ENCODE measurements at regions not wholly inside any gene's neighbourhood (a gene's known extent, or its start where the extent isn't known, plus 50 kb on each side); places are given as distances from the start of the nearest gene placed in this dataset.

DNA sequence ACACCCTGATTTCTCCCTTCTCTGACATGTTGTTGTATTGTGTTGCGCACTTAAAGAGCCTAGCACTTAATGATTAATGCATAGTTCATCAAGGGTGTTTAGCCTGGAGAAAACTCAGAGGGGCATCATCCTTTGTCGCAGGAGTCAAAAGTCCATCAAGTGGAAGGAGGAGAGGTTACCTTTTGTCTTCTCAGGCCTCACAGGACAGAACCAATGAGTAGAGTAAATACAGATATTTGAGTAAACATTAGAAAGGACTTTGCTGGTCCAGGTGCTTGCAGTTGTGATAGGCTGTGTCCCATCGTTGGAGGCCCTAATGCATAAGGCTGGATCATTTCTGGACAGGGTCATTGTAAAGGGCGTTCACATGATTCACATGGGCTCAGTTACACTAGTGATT lies 430.9 kb downstream of the PCNX1 start:
- Mint-ChIP-seq H3K27me3 (no peaks in the 10 kb centered on the region), H3K9me3 (no peaks in the 10 kb centered on the region), H3K4me3 (no peak overlapping the region), H3K4me1 (ENCODE audit: low read depth) (peaks cover 27% of the 10 kb centered on the region), H3K27ac (no peak overlapping the region), H3K36me3 (ENCODE audit: low read depth) (peaks cover 18% of the 10 kb centered on the region)
- ChIA-PET CTCF (no interaction called here), POLR2A (no interaction called here)
- H3K36me3 ChIP-seq (ENCODE audit: insufficient read depth, low read length): no peaks in the 10 kb centered on the region
- H3K9me3 ChIP-seq (ENCODE audit: control insufficient read depth in 1 of 2, insufficient read depth in 1 of 2, low read length in 2 of 2): no peaks in the 10 kb centered on the region
- H3K4me1 ChIP-seq (ENCODE audit: insufficient read depth, low read length): no peaks in the 10 kb centered on the region
- no peak overlapping the region for H3K27ac ChIP-seq (ENCODE audit: low read depth in 1 of 2, low read length in 2 of 2)
- intact Hi-C loops (cut with DNase I, micrococcal nuclease): no loop called here
- ATAC-seq (ENCODE audit: poor library complexity): no peak
- TF ChIP-seq, protein P1, sequence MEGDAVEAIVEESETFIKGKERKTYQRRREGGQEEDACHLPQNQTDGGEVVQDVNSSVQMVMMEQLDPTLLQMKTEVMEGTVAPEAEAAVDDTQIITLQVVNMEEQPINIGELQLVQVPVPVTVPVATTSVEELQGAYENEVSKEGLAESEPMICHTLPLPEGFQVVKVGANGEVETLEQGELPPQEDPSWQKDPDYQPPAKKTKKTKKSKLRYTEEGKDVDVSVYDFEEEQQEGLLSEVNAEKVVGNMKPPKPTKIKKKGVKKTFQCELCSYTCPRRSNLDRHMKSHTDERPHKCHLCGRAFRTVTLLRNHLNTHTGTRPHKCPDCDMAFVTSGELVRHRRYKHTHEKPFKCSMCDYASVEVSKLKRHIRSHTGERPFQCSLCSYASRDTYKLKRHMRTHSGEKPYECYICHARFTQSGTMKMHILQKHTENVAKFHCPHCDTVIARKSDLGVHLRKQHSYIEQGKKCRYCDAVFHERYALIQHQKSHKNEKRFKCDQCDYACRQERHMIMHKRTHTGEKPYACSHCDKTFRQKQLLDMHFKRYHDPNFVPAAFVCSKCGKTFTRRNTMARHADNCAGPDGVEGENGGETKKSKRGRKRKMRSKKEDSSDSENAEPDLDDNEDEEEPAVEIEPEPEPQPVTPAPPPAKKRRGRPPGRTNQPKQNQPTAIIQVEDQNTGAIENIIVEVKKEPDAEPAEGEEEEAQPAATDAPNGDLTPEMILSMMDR (IDR thresholded peaks at IDR 0.05): no peak
- no peaks in the 10 kb centered on the region for H3K27me3 ChIP-seq (ENCODE audit: control insufficient read depth in 1 of 2, insufficient read depth in 2 of 2, low read length in 2 of 2)
- DNase-seq: no peak
- no peak overlapping the region for H3K4me3 ChIP-seq (ENCODE audit: low read length)

DNA sequence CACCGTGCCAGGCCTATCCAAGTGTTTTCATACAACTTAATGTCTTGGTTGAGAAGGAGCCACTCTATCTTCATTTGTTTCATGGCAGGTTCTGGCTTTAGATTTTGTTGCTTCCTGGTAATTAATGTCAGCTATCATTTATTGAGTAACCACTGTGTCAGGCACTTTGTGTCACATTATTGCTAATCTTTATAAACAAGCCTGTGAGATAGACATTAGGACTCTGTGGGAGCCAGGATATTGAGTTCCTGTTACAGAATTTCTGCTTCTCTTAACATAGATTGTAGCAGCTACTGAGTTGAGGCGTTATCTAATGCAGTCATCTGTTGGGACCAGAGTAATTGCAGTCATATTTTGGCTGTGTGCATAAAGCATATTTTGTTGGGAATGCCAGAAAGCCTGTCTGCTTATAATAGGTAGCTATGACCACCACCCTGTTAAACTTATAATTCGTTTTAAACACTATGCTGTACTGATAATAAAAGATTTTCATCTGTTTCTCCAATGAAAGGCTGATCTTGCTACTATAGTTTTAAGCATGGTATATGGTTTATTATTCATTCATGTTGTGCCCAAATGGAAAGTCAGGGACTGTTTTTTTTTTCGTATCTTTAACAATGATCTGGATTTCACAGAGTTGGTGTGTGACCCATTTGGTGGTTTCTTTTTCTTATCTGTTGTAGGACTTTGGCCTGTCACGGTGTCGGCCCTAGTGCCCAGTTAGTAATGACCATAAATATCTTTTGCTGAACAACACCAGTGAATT lies 432.6 kb downstream of the PCNX1 start:
- POLR2A ChIA-PET: no interaction called here
- H3K36me3 Mint-ChIP-seq (ENCODE audit: low read depth): peaks cover 16% of the 10 kb centered on the region
- CTCF ChIA-PET: no interaction called here
- H3K4me3 Mint-ChIP-seq: no peak overlapping the region
- H3K4me1 Mint-ChIP-seq (ENCODE audit: low read depth): peaks cover 24% of the 10 kb centered on the region
- TF ChIP-seq, protein P1 (IDR thresholded peaks at IDR 0.05): no peak
- no peaks in the 10 kb centered on the region for H3K9me3 Mint-ChIP-seq
- Histone ChIP-seq H3K27ac (ENCODE audit: low read depth in 1 of 2, low read length in 2 of 2) (no peak overlapping the region), H3K9me3 (ENCODE audit: control insufficient read depth in 1 of 2, insufficient read depth in 1 of 2, low read length in 2 of 2) (no peaks in the 10 kb centered on the region), H3K36me3 (ENCODE audit: insufficient read depth, low read length) (no peaks in the 10 kb centered on the region), H3K4me3 (ENCODE audit: low read length) (no peak overlapping the region), H3K27me3 (ENCODE audit: control insufficient read depth in 1 of 2, insufficient read depth in 2 of 2, low read length in 2 of 2) (no peaks in the 10 kb centered on the region), H3K4me1 (ENCODE audit: insufficient read depth, low read length) (no peaks in the 10 kb centered on the region)
- no peak overlapping the region for H3K27ac Mint-ChIP-seq
- DNase-seq (no peak), ATAC-seq (ENCODE audit: poor library complexity) (no peak)
- intact Hi-C loops (cut with DNase I, micrococcal nuclease): no loop called here
- H3K27me3 Mint-ChIP-seq: no peaks in the 10 kb centered on the region

DNA sequence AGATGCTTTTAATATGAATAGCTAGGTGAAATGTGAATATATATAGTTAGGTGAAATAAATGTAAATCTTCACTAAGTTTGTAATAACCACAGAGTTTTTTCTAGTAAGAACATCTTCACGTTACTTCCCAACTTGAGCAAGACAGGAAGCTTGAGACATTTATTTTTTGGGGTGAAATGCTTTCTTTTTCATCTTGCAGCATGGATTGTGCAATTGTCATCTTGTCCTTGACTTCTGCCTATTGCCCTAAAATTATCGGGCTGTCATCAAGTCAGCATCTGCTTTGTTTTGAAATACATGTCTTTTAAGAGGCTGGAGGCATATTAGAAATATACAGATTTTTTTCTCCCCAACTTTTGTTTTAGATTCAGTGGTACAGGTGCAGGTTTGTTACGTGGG lies 433.9 kb downstream of the PCNX1 start:
- TF ChIP-seq, protein P1 (IDR thresholded peaks at IDR 0.05): no peak
- Histone ChIP-seq H3K4me1 (ENCODE audit: insufficient read depth, low read length) (no peaks in the 10 kb centered on the region), H3K27me3 (ENCODE audit: control insufficient read depth in 1 of 2, insufficient read depth in 2 of 2, low read length in 2 of 2) (no peaks in the 10 kb centered on the region), H3K36me3 (ENCODE audit: insufficient read depth, low read length) (no peaks in the 10 kb centered on the region), H3K9me3 (ENCODE audit: control insufficient read depth in 1 of 2, insufficient read depth in 1 of 2, low read length in 2 of 2) (no peaks in the 10 kb centered on the region), H3K4me3 (ENCODE audit: low read length) (no peak overlapping the region), H3K27ac (ENCODE audit: low read depth in 1 of 2, low read length in 2 of 2) (no peak overlapping the region)
- no peaks in the 10 kb centered on the region for H3K9me3 Mint-ChIP-seq
- no peak for ATAC-seq (ENCODE audit: poor library complexity)
- intact Hi-C loops (cut with DNase I, micrococcal nuclease): no loop called here
- peaks cover 20% of the 10 kb centered on the region for H3K36me3 Mint-ChIP-seq (ENCODE audit: low read depth)
- ChIA-PET CTCF (no interaction called here), POLR2A (no interaction called here)
- H3K4me1 Mint-ChIP-seq (ENCODE audit: low read depth): peaks cover 21% of the 10 kb centered on the region
- peak in 2 of 14 experiments; percentile 21 to 23 for DNase-seq
- H3K27me3 Mint-ChIP-seq: no peaks in the 10 kb centered on the region
- H3K4me3 Mint-ChIP-seq: no peak overlapping the region
- H3K27ac Mint-ChIP-seq: no peak overlapping the region
